ENCODE measurements at regions not wholly inside any gene's neighbourhood (a gene's known extent, or its start where the extent isn't known, plus 50 kb on each side); places are given as distances from the start of the nearest gene placed in this dataset.

DNA sequence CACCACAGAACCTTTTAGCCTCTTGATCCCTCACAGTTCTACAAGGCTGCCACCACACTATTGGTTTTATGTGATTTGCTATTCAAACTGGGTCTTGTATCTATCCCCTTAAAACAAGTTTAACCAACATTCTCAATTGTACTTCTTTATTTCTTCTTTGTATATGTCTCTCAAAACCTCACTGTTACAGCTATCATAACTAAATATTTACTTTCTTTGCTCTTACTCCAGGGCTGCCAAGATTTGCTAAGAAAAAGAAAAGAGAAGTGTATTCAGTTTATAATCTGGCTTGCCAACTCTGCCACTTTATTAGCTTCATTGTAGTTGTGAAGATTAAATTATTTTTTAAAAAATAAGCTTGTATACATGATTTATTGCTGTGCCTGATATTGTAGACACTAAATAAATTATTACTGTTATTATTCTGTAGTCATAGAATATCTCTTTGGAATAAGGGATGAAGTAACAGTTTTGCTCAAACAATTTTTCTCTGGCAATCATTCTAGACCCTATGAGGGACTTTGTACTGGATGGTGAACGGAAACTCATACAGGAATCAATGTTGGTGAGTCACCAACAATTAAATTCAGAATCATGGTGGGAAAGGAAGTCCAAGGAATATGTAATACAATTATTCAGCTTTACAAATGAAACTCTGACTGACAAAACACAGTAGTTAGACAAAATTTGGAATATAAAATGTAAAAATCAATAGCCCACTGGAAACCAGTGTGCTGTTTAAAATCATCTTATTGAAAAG, 127.1 kb upstream of the DCAF8L1 start:
- no peak overlapping the region for H3K23ac ChIP-seq (ENCODE audit: low read length)
- no peak overlapping the region for H4K5ac ChIP-seq (ENCODE audit: low read length)
- no peak overlapping the region for H3K27ac ChIP-seq (ENCODE audit: low read depth, low read length)
- H3K4me3 ChIP-seq (ENCODE audit: low read length), result no peak overlapping the region
- H2BK15ac ChIP-seq (replicated peaks; ENCODE audit: low read depth), result no peak overlapping the region
- no peaks in the 10 kb centered on the region for H3K4me1 ChIP-seq (ENCODE audit: control insufficient read depth, low read depth, low read length)
- H3K36me3 ChIP-seq (ENCODE audit: control insufficient read depth, insufficient read depth, low read length), result no peaks in the 10 kb centered on the region
- H3K4me2 ChIP-seq (ENCODE audit: low read length), result no peak overlapping the region
- H3K18ac ChIP-seq (ENCODE audit: low read length), result no peak overlapping the region
- no peaks in the 10 kb centered on the region for H3K79me1 ChIP-seq (ENCODE audit: low read length)
- H2BK5ac ChIP-seq (ENCODE audit: low read length), result no peak overlapping the region
- no peak overlapping the region for H4K8ac ChIP-seq (ENCODE audit: low read depth, low read length)
- WGBS (ENCODE audit: extremely low coverage, insufficient coverage, low lambda C conversion rate), result no CpG with 5 or more reads among the region's 1 CpG
- no peaks in the 10 kb centered on the region for H3K79me2 ChIP-seq (ENCODE audit: control insufficient read depth, insufficient read depth, low read length)
- H3K9ac ChIP-seq (ENCODE audit: low read length), result no peak overlapping the region
- no peak overlapping the region for H2AK5ac ChIP-seq (ENCODE audit: low read length)
- no peak for DNase-seq
- no peak overlapping the region for H3K56ac ChIP-seq (ENCODE audit: low read length)
- H2BK120ac ChIP-seq (ENCODE audit: low read depth, low read length), result no peak overlapping the region
- H3K4ac ChIP-seq (ENCODE audit: low read depth, low read length), result no peak overlapping the region
- no peaks in the 10 kb centered on the region for H3K27me3 ChIP-seq (ENCODE audit: insufficient read depth, low read length, poor library complexity)

DNA sequence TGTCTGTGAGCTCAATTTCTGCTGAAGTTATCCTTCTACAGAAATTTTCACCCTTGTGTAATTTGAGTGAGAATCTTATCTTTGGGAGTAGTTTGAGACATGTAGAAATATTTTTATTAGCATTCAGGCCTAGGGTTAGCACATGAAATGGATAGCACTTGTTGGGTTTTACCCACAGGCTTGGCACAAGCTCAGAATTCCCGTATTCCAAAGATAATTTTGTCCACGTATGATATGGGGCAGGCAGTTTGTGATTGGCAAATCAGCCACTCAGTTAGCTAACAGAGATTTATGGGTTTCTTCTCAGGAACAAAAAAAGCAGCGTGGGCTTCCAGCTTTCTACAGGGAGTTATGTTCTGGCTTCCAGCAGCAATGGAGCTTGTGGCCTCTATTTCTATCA, 117.9 kb upstream of the DCAF8L1 start:
- Histone ChIP-seq H3K4me2 (ENCODE audit: low read length) (no peak overlapping the region), H3K4ac (ENCODE audit: low read depth, low read length) (no peak overlapping the region), H3K27me3 (ENCODE audit: insufficient read depth, low read length, poor library complexity) (no peaks in the 10 kb centered on the region), H2AK5ac (ENCODE audit: low read length) (no peak overlapping the region), H3K4me1 (ENCODE audit: control insufficient read depth, low read depth, low read length) (no peaks in the 10 kb centered on the region), H2BK5ac (ENCODE audit: low read length) (no peak overlapping the region), H3K36me3 (ENCODE audit: control insufficient read depth, insufficient read depth, low read length) (no peaks in the 10 kb centered on the region), H2BK120ac (ENCODE audit: low read depth, low read length) (no peak overlapping the region), H3K27ac (ENCODE audit: low read depth, low read length) (no peak overlapping the region), H3K4me3 (ENCODE audit: low read length) (no peak overlapping the region), H3K9ac (ENCODE audit: low read length) (no peak overlapping the region), H3K56ac (ENCODE audit: low read length) (no peak overlapping the region), H4K8ac (ENCODE audit: low read depth, low read length) (no peak overlapping the region), H3K79me1 (ENCODE audit: low read length) (no peaks in the 10 kb centered on the region), H3K79me2 (ENCODE audit: control insufficient read depth, insufficient read depth, low read length) (no peaks in the 10 kb centered on the region), H4K5ac (ENCODE audit: low read length) (no peak overlapping the region), H2BK15ac (replicated peaks; ENCODE audit: low read depth) (no peak overlapping the region), H3K18ac (ENCODE audit: low read length) (no peak overlapping the region), H3K23ac (ENCODE audit: low read length) (no peak overlapping the region)
- DNase-seq, result no peak
- WGBS (ENCODE audit: extremely low coverage, insufficient coverage, low lambda C conversion rate), result no CpG with 5 or more reads among the region's 3 CpGs

DNA sequence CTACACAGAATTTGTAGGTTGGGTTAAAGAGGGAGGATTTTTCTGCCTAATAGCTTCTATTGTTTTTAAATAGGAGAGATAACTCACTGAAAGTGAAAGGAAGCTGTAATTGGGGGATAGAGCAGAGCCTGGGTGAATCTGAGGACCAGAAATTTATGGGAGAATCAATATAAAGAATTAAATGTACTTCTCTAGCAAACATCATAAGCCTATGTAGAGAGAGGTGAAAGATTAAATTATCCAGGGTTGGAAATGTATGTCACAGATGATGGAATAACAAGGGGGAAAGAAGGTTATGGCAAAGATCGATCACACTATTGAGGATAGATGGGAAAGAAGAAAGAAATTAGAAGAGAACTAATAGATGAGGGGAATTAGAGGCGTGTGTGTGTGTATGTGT, 104.4 kb upstream of the DCAF8L1 start:
- H4K8ac ChIP-seq (ENCODE audit: low read depth, low read length), result no peak overlapping the region
- H3K4me2 ChIP-seq (ENCODE audit: low read length), result no peak overlapping the region
- H3K4ac ChIP-seq (ENCODE audit: low read depth, low read length), result no peak overlapping the region
- no peak overlapping the region for H4K5ac ChIP-seq (ENCODE audit: low read length)
- H3K56ac ChIP-seq (ENCODE audit: low read length), result no peak overlapping the region
- no peaks in the 10 kb centered on the region for H3K79me1 ChIP-seq (ENCODE audit: low read length)
- no peak overlapping the region for H3K23ac ChIP-seq (ENCODE audit: low read length)
- DNase-seq, result no peak
- 100% methylated on average over 1 of the region's 2 CpGs for WGBS (ENCODE audit: extremely low coverage, insufficient coverage, low lambda C conversion rate)
- no peak overlapping the region for H2AK5ac ChIP-seq (ENCODE audit: low read length)
- no peak overlapping the region for H3K9ac ChIP-seq (ENCODE audit: low read length)
- H2BK120ac ChIP-seq (ENCODE audit: low read depth, low read length), result no peak overlapping the region
- no peaks in the 10 kb centered on the region for H3K27me3 ChIP-seq (ENCODE audit: insufficient read depth, low read length, poor library complexity)
- H2BK15ac ChIP-seq (replicated peaks; ENCODE audit: low read depth), result no peak overlapping the region
- no peak overlapping the region for H3K4me3 ChIP-seq (ENCODE audit: low read length)
- no peak overlapping the region for H2BK5ac ChIP-seq (ENCODE audit: low read length)
- H3K27ac ChIP-seq (ENCODE audit: low read depth, low read length), result no peak overlapping the region
- no peaks in the 10 kb centered on the region for H3K4me1 ChIP-seq (ENCODE audit: control insufficient read depth, low read depth, low read length)
- no peak overlapping the region for H3K18ac ChIP-seq (ENCODE audit: low read length)
- H3K36me3 ChIP-seq (ENCODE audit: control insufficient read depth, insufficient read depth, low read length), result no peaks in the 10 kb centered on the region
- no peaks in the 10 kb centered on the region for H3K79me2 ChIP-seq (ENCODE audit: control insufficient read depth, insufficient read depth, low read length)

DNA sequence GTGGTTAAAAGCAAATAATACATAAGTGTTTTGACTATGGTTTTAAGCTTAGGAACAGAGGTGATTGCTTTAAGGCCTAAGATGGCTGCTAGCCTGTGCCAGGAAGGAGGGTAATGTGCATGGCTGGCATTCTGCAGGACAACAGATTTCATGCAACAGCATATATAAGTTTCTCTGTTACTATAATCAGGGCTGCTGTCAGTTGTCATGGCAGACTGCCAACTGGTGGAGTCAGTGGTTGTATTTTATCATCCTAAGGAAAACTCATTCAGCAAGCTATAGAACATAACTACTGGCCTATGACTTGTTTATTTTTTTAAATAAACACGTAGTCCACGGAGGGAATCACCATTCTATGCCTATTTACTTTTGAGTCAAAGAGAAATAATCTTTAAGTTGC, 77.7 kb upstream of the DCAF8L1 start:
- H3K36me3 ChIP-seq (ENCODE audit: control insufficient read depth, insufficient read depth, low read length), result no peaks in the 10 kb centered on the region
- H2BK120ac ChIP-seq (ENCODE audit: low read depth, low read length), result no peak overlapping the region
- DNase-seq, result no peak
- H3K4ac ChIP-seq (ENCODE audit: low read depth, low read length), result no peak overlapping the region
- H3K4me2 ChIP-seq (ENCODE audit: low read length), result no peak overlapping the region
- H3K18ac ChIP-seq (ENCODE audit: low read length), result no peak overlapping the region
- H2BK5ac ChIP-seq (ENCODE audit: low read length), result no peak overlapping the region
- H3K27ac ChIP-seq (ENCODE audit: low read depth, low read length), result no peak overlapping the region
- H2AK5ac ChIP-seq (ENCODE audit: low read length), result no peak overlapping the region
- H3K79me1 ChIP-seq (ENCODE audit: low read length), result no peaks in the 10 kb centered on the region
- no peak overlapping the region for H4K5ac ChIP-seq (ENCODE audit: low read length)
- no peak overlapping the region for H3K23ac ChIP-seq (ENCODE audit: low read length)
- H3K4me1 ChIP-seq (ENCODE audit: control insufficient read depth, low read depth, low read length), result no peaks in the 10 kb centered on the region
- no peak overlapping the region for H3K9ac ChIP-seq (ENCODE audit: low read length)
- H3K4me3 ChIP-seq (ENCODE audit: low read length), result no peak overlapping the region
- H3K27me3 ChIP-seq (ENCODE audit: insufficient read depth, low read length, poor library complexity), result no peaks in the 10 kb centered on the region
- no peak overlapping the region for H3K56ac ChIP-seq (ENCODE audit: low read length)
- H2BK15ac ChIP-seq (replicated peaks; ENCODE audit: low read depth), result no peak overlapping the region
- no peaks in the 10 kb centered on the region for H3K79me2 ChIP-seq (ENCODE audit: control insufficient read depth, insufficient read depth, low read length)
- no CpG with 5 or more reads among the region's 2 CpGs for WGBS (ENCODE audit: extremely low coverage, insufficient coverage, low lambda C conversion rate)
- H4K8ac ChIP-seq (ENCODE audit: low read depth, low read length), result no peak overlapping the region

DNA sequence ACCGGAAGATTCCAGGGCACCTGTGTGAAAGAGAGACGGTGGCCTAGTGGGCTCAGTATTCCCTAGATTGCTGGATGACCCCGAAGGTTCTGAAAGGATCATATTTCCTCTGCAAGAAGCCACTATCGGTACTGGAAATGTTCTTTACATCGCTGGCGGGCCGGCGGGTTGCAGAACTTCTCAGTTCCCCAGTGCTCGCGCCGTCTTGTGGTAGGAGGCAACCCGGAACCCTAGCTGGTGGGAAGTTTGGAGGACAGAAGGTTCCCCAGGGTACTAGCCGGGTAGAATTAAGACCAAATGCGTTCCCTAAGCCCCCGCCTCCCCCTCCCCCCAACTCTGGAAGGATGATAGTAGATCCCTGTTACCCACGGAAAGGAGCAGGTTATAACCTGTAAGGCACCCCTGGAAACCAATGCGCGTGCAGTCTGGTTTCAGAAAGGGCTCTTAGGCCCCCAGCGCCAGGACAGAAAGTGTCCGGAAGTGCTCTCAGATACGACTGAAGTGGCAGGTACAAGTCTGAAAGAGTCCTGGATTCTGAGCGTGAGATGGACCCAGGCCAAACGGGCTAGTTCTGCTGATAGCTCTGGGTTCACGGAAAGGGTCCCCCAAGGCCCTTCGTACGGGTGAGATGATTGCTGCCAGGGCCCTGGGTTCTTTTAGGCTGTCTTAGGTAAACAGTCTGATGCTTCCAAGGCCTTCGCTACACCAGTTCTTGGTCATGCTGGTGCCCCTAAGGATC, 61.7 kb upstream of the DCAF8L1 start:
- DNase-seq, result no peak
- H2BK5ac ChIP-seq (ENCODE audit: low read length), result no peak overlapping the region
- H2AK5ac ChIP-seq (ENCODE audit: low read length), result no peak overlapping the region
- H4K8ac ChIP-seq (ENCODE audit: low read depth, low read length), result no peak overlapping the region
- H3K4me2 ChIP-seq (ENCODE audit: low read length), result no peak overlapping the region
- H3K18ac ChIP-seq (ENCODE audit: low read length), result no peak overlapping the region
- no peak overlapping the region for H3K56ac ChIP-seq (ENCODE audit: low read length)
- no peak overlapping the region for H3K4ac ChIP-seq (ENCODE audit: low read depth, low read length)
- no peaks in the 10 kb centered on the region for H3K36me3 ChIP-seq (ENCODE audit: control insufficient read depth, insufficient read depth, low read length)
- WGBS (ENCODE audit: extremely low coverage, insufficient coverage, low lambda C conversion rate), result no CpG with 5 or more reads among the region's 27 CpGs
- no peaks in the 10 kb centered on the region for H3K4me1 ChIP-seq (ENCODE audit: control insufficient read depth, low read depth, low read length)
- no peak overlapping the region for H4K5ac ChIP-seq (ENCODE audit: low read length)
- no peak overlapping the region for H3K4me3 ChIP-seq (ENCODE audit: low read length)
- H3K79me2 ChIP-seq (ENCODE audit: control insufficient read depth, insufficient read depth, low read length), result no peaks in the 10 kb centered on the region
- no peak overlapping the region for H3K9ac ChIP-seq (ENCODE audit: low read length)
- H2BK15ac ChIP-seq (replicated peaks; ENCODE audit: low read depth), result no peak overlapping the region
- no peaks in the 10 kb centered on the region for H3K79me1 ChIP-seq (ENCODE audit: low read length)
- H3K27ac ChIP-seq (ENCODE audit: low read depth, low read length), result no peak overlapping the region
- no peak overlapping the region for H3K23ac ChIP-seq (ENCODE audit: low read length)
- H3K27me3 ChIP-seq (ENCODE audit: insufficient read depth, low read length, poor library complexity), result no peaks in the 10 kb centered on the region
- no peak overlapping the region for H2BK120ac ChIP-seq (ENCODE audit: low read depth, low read length)
